Adipose tissue (tissue), 3 donors: ENCODE measurements at regions not wholly inside any gene's neighbourhood (a gene's known extent, or its start where the extent isn't known, plus 50 kb on each side); places are given as distances from the start of the nearest gene placed in this dataset.
A peak's percentile ranks its signal among the peaks of the same experiment; 100 is the strongest.
"Not testable (repeated sequence)": the region's sequence is repeated elsewhere in the genome, so short reads cannot be mapped to it uniquely, and the experiment has no call there.

Experiments
- H3K27ac ChIP-seq: one replicate; pipeline ENCODE4 v1.5.1; 2013; ENCODE audit warnings: low read depth, low read length
- WGBS, 3 donors: extraction: QIAGEN DNeasy Blood & Tissue Kit; methylation state at CpG; one replicate each; pipeline ENCODE4 v1.1.7; 2013; 5-methylcytosine and 5-hydroxymethylcytosine counted together
- donor health status: healthy with polysubstance abuse.
- donor health status: Bipolar disorder and iron deficiency.
- donor health status: healthy.

DNA sequence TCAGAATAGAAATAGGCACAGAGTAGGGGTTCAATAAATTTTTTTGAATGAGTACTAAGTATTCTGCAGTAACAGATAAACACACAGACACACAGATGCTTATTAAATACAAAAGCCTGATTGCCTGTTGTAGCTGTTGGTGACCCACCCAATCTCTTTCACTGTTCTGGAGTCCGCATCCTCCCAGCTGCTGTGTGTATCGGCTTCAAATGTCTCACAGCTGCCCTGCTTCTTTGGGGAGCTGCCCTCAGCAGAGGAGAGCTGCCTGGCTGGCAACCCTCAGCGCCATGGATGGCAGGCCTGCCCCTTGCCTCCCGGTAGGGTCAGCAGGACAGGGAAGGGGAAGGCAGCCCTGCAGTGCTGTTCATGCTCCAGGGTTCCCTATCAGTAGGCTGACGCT lies 50.5 kb upstream of the PRNP start:
- 81 to 91% (median 91%) methylated on average over 5 of the region's 5 CpGs for whole genome bisulfite sequencing, 3 donors
- H3K27ac ChIP-seq, result no peak overlapping the region

DNA sequence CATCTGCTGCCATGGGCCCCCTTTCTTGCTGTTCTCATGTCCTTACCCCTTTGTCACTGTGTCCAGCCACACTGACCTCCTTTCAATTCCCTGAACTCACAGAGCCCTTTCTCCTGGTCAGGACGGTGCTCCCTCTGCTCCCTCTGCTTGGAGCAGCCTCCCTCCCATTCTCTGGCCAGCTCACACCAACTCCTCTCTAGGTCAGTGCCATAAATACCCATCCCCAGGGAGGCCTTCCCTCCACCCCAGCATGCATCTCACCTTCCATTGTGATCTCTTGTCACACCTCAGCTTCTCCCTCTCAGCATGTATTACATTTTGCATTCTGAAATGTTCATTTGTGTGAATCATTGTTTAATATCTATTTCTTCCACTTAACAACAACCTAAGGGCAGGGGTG lies 50.9 kb upstream of the PRNP start:
- WGBS, 3 donors, result 67 to 76% (median 74%) methylated on average over 1 of the region's 1 CpG

DNA sequence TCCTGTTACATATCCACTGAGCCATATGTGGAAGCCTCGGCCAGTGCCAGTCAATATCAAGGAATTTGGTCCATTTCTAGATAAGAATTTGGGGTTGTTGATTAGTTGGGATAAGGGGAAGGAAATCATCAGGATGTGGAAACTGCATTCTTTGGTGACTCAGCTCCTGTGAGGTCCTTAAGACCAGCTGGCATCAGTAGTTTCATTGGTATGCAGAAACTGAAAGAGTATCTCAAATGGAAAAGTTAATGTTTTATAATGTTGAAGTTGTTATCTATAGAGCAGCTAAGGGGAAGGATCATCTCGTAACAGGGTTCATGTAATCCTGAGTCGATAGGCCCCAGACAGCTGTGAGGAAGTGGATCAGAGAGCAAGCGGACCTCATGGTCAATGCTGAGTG lies 52.5 kb upstream of the PRNP start:
- 29 to 65% (median 52%) methylated on average over 4 of the region's 4 CpGs for WGBS, 3 donors

More for the DNA sequence above, 50.9 kb upstream of the PRNP start:
- H3K27ac ChIP-seq, result no peak overlapping the region

DNA sequence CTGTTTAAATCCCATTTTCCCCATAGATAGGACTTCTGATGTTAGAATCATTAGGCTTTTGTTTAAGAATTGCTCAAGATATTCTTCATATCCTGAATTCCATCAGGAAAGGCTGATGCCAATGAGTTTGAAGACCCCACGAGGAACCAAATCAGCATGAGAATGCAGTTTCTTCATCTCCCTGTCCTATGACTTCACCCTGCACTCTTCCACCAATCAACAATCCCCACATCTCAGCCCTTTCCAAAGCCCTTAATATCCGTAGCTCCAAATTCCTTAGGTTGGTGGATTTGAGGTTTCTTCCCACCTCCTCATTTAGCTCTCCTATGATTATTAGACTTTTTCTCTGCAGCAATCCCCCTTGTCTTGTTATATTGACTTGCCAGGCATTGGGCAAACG lies 52.9 kb upstream of the PRNP start:
- peak overlapping the region; percentile 33 for H3K27ac ChIP-seq
- WGBS, 3 donors, result 59 to 63% (median 61%) methylated on average over 3 of the region's 3 CpGs

More for the DNA sequence above, 52.5 kb upstream of the PRNP start:
- H3K27ac ChIP-seq, result no peak overlapping the region

DNA sequence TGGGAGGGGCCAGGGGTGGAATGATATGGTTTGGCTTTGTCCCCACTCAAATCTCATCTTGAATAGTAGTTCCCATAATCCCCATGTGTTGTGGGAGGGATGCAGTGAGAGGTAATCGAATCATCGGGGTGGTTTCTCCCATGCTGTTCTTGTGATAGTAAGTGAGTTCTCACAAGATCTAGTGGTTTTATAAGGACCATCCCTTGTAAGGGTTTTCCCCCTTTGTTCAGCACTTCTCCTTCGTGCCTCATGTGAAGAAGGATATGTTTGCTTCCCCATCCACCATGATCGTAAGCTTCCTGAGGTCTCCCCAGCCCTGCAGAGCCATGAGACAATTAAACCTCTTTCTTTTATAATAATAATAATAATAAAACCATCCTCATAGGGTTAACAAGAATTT lies 53.4 kb upstream of the PRNP start:
- WGBS, 3 donors, result 72 to 84% (median 79%) methylated on average over 4 of the region's 4 CpGs
- no peak overlapping the region for H3K27ac ChIP-seq

DNA sequence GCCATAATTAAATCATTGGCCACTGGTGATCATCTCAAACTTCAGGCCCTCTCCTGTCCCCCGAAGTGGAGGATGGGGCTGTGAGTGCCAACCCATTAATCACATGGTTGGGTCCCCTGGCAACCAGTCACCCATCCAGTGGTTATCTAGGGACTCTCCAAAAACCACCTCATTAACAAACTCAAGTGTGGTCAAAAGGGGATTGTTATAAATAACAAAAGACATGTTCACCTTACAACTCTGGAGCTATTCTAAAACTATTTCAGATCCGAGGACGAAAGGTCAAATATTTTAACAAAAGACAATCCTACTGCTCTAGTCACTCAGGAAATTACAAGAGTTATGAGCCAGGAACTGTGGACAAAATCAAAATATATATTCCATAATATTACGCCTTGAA lies 60.0 kb upstream of the PRNP start:
- 76 to 82% (median 80%) methylated on average over 4 of the region's 4 CpGs for WGBS, 3 donors
- no peak overlapping the region for H3K27ac ChIP-seq

DNA sequence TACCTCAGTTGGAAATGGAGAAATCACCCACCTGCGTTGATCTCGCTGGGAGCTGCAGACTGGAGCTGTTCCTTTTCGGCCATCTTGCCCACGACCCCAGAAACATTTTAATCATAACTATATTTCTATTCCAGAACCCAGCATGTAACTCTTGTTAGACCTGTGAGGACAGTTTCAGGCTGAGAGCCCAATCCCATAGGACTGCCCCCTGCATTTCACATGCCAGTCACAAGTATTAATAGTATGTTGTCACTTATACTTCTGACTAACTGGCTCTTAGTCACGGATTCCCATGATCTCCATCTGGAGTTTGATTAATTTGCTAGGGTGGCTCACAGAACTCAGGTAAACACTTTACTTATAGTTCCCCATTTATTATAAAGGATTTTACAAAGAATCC lies 60.6 kb upstream of the PRNP start:
- H3K27ac ChIP-seq, result no peak overlapping the region
- WGBS, 3 donors, result 82 to 96% (median 89%) methylated on average over 5 of the region's 5 CpGs

DNA sequence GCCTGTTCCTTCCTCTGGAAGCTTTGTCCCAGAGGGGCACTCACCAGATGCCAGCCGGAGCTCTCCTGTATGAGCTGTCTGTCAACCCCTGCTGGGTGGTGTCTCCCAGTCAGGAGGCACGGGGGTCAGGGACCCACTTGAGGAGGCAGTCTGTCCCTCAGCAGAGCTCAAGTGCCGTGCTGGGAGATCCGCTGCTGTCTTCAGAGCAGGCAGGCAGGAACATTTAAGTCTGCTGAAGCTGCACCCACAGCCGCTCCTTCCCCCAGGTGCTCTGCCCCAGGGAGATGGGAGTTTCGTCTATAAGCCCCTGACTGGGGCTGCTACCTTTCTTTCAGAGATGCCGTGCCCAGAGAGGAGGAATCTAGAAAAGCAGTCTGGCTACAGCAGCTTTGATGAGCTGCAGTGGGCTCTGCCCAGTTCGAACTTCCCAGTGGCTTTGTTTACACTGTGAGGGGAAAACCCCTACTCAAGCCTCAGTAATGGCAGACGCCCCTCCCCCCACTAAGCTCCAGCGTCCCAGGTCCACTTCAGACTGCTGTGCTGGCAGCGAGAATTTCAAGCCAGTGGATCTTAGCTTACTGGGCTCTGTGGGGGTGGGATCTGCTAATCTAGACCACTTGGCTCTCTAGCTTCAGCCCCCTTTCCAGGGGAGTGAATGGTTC lies 61.5 kb upstream of the PRNP start:
- not testable (repeated sequence) for H3K27ac ChIP-seq
- WGBS, 3 donors, result 64 to 81% (median 79%) methylated on average over 10 to 11 of the region's 11 CpGs

DNA sequence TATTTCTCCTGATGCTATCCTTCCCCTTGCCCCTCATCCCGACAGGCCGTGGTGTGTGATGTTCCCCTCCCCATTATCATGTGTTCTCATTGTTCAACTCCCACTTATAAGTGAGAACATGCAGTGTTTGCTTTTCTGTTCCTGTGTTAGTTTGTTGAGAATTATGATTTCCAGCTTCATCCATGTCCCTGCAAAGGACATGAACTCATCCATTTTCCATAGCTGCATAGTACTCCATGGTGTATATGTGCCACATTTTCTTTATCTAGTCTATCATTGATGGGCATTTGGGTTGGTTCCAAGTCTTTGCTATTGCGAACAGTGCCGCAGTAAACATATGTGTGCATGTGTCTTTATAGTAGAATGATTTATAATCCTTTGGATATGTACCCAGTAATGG lies 67.1 kb upstream of the PRNP start:
- not testable (repeated sequence) for H3K27ac ChIP-seq
- 89 to 93% (median 92%) methylated on average over 4 of the region's 4 CpGs for WGBS, 3 donors

DNA sequence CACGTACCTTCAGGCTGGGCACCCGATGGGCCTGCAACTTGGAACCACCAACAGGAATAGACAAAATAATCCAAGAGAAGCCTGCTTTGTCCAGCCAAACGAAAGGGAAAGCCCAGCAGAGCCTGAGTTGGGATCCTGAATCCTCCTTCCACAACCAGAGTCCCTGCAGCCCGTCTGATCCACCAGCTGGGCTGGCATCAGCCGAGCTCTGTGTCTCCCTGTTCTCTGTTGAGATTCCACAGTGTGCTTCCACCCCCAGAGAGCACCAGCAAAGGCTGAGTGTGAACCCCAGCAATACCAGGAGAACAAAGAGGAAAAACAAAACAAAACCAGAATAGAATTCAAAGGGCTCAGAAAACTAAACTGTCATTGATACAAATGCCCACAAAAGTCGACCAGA lies 68.8 kb upstream of the PRNP start:
- WGBS, 3 donors, result 66 to 91% (median 89%) methylated on average over 6 of the region's 6 CpGs
- H3K27ac ChIP-seq, result no peak overlapping the region

DNA sequence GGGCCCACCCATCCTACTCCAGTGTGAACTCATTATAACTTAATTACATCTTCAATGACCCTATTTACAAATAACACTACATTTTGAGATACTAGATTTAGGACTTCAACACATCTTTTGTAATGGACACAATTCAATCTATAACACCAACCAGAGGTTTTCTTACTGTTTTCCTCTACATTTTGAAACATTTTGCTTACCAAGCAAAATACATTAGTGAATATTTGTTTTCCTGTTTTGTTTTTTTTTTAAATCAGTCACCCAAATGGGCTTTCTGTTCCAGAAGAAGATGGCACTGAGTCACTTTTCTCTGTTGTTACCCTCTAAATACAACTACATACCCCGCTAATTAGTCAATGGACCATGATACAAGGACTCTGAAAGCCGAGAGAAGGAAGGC lies 69.2 kb upstream of the PRNP start:
- H3K27ac ChIP-seq, result no peak overlapping the region
- 82 to 94% (median 92%) methylated on average over 2 of the region's 2 CpGs for WGBS, 3 donors

DNA sequence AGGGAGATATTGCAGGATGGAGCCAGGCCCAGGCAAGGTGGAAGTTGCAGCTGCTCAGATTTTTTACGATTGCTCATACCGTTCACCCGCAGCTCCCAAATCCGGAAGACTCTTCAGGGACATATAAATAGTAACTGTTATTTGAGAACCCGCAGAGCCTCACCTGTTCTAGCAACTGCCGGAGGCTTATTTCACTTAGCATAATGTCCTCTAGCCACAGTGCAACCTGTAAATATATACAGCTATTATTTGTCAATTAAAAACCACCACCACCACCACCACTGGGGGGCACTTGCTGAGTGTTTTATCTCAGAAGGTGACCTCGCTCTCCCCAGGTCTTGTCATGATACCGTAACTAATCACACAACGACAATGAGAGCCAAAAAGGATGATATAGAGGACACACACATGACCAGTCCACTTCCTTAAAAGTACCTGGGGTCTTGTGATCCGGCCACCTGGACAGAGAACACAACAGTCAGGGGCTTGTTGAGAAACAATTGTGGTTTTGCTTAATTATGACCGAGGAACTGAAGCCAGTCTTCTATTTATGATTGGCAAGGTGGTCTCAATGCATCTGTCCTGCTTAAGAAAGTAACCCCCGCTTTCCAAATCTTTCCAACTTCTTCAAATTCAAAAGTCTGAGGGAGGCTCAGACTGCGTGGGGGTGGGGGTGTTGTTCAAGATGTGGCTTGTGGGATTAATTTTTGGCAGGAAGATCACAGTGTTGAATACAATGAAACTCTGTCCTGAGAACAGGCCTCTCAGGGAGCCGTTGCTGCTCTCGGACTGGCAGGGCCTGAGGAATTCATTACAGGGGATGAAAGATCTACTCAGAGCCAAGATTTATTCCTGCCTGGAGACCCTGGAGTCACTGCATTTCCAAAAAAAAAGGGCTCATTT lies 72.3 kb upstream of the PRNP start:
- no peak overlapping the region for H3K27ac ChIP-seq
- 32 to 39% (median 37%) methylated on average over 15 of the region's 15 CpGs for WGBS, 3 donors

DNA sequence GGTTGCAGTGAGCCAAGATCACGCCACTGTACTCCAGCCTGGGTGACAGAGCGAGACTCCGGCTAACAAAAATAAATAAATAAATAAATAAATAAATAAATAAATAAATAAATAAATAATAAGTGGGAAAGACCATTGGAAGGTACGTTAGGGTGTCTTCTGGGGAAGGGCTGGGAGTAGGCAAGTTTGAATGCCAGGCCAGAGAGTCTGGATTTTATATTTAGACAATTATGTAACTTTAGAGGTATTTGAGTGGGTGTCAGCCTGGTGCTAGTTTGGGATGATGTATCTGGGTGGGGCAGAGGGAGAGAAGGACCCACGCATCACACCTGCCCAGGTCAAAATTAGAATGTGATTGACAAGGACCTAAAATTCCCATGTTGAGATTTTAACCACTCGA lies 73.1 kb upstream of the PRNP start:
- 77 to 89% (median 86%) methylated on average over 6 of the region's 6 CpGs for WGBS, 3 donors
- no peak overlapping the region for H3K27ac ChIP-seq

DNA sequence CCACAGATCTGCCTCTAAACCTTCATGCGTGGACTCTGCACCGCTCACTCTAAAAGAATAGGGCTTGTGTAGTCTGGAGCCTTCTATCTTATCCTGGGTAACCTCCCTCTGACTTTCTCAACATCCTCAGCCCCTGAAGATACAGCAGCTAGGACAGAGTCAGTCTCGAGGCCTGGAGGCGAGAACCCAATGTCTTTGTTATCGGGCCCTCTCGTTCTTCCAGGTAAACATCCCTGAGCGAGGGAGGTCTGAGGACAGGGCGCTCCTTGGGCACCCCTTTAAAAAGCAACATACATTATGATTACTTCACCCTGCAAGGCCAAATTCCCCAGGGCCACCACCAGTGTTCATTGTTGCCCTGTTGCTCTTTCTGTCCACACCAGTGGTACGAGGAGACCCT lies 75.4 kb upstream of the PRNP start:
- 86 to 97% (median 94%) methylated on average over 9 of the region's 9 CpGs for WGBS, 3 donors
- H3K27ac ChIP-seq, result no peak overlapping the region

DNA sequence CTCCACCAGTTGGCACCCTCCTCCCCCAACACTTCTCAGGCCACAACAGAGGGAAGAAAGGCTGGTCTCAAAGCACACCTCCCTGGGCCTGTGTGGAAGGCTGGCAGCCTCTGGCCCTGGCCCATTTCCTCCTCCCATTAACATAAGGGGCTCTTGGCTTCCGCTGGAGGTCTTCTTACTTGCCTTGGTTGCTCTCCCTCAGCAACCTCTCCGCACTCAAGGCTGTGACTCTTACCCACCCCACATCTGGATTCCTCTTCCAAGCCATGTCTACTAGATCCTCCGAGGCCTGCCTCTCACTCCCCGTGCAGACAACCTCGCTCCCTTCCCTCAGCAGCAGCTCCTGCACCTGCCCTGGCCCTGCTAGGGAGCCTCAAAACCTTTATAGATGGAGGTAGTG lies 76.7 kb upstream of the PRNP start:
- WGBS, 3 donors, result 89 to 96% (median 95%) methylated on average over 5 of the region's 5 CpGs

DNA sequence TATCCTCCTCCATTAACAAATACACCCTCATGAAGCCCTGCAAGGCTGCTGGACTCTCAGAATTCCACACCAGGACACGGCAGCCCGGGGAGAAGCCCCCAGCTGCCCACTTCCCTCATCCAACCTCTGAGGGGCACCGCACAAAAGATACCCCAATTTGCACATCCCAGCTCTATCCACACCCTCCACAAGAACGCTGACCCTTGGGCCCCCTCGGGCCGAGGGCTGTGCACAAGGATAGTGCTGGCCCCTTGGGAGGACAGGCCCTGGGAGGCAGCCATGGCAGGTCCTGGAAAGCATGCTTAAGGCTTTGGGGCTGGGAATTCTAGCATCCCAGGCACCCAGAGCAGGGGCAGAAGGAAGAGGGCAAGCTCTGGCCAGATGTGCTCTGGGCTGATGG lies 77.4 kb upstream of the PRNP start:
- 77 to 93% (median 86%) methylated on average over 6 of the region's 6 CpGs for WGBS, 3 donors
- H3K27ac ChIP-seq, result no peak overlapping the region

More for the DNA sequence above, 76.7 kb upstream of the PRNP start:
- H3K27ac ChIP-seq, result no peak overlapping the region

DNA sequence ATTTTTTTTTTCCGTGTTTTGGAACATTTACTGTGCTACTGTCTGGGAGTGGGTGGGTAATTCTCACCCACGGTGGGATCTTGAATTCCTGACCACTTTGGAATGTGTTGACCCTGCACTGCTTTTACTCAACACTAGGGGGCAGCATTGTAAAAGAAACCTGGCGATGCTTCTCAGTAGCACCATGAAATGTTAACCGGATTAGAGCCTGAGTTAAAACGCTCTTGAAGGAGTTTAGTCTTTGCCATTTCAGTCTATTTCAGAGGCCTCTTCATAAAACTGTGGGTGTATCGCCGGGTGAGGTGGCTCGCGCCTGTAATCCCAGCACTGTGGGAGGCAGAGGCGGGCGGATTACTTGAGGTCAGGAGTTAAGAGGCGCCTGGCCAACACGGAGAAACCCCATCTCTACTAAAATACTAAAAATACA lies 79.0 kb upstream of the PRNP start:
- 21 to 32% (median 28%) methylated on average over 13 of the region's 13 CpGs for WGBS, 3 donors
- H3K27ac ChIP-seq, result no peak overlapping the region

DNA sequence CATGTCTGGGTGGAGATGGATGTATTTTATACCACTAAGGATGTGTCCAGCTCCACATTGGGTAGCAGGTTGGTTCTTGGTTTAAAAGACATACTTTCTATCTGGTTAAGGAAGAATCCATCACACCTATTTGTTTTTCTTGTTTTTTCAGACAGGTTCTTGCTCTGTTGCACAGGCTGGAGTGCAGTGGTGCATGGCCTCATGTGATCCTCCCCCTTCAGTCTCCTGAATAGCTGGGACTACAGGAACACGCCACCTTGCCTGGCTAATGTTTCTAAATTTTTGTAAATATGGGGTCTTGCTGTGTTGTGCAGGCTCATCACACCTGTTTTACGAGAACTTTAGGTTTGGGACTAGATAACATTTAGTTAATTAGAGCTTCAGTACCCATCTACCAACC lies 80.2 kb upstream of the PRNP start:
- no peak overlapping the region for H3K27ac ChIP-seq
- 65 to 93% (median 89%) methylated on average over 2 of the region's 2 CpGs for WGBS, 3 donors

DNA sequence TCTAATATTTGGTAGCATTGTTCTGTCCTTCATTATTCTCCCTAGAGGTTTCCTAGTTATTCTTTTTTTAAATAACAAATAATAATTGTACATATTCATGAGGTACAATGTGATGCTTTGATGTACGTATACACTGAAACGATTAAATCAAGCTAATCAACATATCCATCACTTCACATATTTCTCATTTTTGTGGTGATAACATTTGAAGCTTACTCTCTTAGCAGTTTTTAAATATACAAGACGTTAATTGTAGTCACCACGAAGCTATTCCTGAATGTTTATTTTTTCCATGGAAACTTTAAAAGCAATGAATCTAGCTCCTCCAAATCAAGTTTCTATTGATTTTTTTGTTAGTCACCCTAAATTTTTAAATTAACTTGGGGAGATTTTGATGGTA lies 81.1 kb upstream of the PRNP start:
- 64 to 85% (median 80%) methylated on average over 4 of the region's 4 CpGs for WGBS, 3 donors

DNA sequence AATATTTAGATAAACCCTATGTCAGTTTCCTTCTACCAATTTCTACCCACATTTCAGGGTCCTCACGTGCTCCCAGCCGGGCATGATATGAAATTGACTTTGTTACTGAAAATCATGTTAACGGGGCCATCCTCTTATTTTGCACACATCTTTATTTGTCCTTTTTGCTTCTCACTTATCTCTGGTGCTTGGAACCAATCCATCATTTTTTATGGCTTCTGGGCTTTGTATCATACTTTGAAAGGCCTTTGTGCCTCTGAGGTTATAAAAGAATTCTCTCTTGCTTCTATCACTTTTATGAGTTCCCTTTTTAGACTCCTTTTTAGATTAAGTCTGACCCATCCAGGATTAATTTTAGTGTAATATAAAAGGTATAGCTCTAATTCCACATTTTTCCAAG lies 81.7 kb upstream of the PRNP start:
- 56 to 89% (median 67%) methylated on average over 3 of the region's 3 CpGs for WGBS, 3 donors
- H3K27ac ChIP-seq, result no peak overlapping the region

More for the DNA sequence above, 81.1 kb upstream of the PRNP start:
- no peak overlapping the region for H3K27ac ChIP-seq
